Thyroid gland (tissue), 4 donors: ENCODE measurements at regions not wholly inside any gene's neighbourhood (a gene's known extent, or its start where the extent isn't known, plus 50 kb on each side); places are given as distances from the start of the nearest gene placed in this dataset.

Experiments used
- POLR2A ChIP-seq, 2 donors: fragments of 450-650 bp; IDR thresholded peaks; one replicate each; pipeline ENCODE4 v1.6.1; 2017; ENCODE audit warnings: antibody characterized with exemption in 2 of 2, mild to moderate bottlenecking in 2 of 2, moderate library complexity in 1 of 2
- TF ChIP-seq, protein P1 (sequence below), 6 experiments: fragments of 200-600 bp in 3 of 6; fragments of 450-650 bp in 3 of 6; sonication (generic) in 3 of 6; IDR thresholded peaks; one replicate each; pipeline ENCODE4 v1.5.1; 2016 to 2019; ENCODE audit warnings: antibody characterized with exemption in 6 of 6, mild to moderate bottlenecking in 2 of 6, inconsistent platforms in 1 of 6, moderate library complexity in 1 of 6

GRCh38 chr15:47954196-47954595 lies 166.6 kb upstream of the SLC24A5 start:
- TF ChIP-seq, protein P1, sequence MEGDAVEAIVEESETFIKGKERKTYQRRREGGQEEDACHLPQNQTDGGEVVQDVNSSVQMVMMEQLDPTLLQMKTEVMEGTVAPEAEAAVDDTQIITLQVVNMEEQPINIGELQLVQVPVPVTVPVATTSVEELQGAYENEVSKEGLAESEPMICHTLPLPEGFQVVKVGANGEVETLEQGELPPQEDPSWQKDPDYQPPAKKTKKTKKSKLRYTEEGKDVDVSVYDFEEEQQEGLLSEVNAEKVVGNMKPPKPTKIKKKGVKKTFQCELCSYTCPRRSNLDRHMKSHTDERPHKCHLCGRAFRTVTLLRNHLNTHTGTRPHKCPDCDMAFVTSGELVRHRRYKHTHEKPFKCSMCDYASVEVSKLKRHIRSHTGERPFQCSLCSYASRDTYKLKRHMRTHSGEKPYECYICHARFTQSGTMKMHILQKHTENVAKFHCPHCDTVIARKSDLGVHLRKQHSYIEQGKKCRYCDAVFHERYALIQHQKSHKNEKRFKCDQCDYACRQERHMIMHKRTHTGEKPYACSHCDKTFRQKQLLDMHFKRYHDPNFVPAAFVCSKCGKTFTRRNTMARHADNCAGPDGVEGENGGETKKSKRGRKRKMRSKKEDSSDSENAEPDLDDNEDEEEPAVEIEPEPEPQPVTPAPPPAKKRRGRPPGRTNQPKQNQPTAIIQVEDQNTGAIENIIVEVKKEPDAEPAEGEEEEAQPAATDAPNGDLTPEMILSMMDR (IDR thresholded peaks at IDR 0.05): no peak
- TF ChIP-seq POLR2A (IDR thresholded peaks at IDR 0.05): no peak
